ENCODE measurements at regions not wholly inside any gene's neighbourhood (a gene's known extent, or its start where the extent isn't known, plus 50 kb on each side); places are given as distances from the start of the nearest gene placed in this dataset.

DNA sequence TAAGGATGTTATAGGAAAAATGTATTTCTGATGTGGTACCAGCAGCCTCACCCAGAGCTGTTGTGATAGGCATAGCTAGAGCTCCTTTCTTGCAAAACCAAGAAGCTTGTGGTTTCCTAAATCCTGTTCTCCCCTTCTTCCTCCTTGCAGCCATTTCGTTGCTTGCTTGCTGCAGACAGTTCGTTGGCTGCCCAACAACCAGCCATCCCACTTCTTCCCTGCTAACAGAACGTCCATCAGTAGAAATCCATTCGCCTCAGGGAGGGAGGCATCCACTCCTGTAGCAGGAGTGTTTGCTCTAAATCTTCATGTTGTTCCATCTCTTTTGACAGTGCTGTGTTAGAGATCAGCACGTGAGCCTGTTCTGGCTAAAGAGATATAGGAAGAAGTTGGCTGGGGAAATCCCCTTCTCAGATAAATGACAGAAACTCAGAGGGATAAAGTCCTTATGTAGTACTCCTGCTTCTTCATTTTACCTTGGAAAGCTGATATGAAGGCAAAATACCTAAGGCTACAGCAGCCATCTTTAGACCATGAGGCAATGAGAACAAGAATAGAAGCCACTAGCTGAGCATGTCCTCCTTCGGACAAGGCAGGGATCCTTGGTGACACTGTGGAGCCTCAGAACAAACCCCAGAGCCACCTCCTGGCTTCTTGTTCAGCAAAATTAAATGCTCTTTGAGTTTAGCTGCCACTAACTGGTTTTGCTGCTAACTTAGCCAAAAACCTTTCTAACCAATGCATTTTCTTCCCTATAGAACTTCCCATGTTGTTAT, 68.4 kb upstream of the RELL1 start:
- TF ChIP-seq, protein P1, sequence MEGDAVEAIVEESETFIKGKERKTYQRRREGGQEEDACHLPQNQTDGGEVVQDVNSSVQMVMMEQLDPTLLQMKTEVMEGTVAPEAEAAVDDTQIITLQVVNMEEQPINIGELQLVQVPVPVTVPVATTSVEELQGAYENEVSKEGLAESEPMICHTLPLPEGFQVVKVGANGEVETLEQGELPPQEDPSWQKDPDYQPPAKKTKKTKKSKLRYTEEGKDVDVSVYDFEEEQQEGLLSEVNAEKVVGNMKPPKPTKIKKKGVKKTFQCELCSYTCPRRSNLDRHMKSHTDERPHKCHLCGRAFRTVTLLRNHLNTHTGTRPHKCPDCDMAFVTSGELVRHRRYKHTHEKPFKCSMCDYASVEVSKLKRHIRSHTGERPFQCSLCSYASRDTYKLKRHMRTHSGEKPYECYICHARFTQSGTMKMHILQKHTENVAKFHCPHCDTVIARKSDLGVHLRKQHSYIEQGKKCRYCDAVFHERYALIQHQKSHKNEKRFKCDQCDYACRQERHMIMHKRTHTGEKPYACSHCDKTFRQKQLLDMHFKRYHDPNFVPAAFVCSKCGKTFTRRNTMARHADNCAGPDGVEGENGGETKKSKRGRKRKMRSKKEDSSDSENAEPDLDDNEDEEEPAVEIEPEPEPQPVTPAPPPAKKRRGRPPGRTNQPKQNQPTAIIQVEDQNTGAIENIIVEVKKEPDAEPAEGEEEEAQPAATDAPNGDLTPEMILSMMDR (IDR thresholded peaks at IDR 0.05) = no peak
- TF ChIP-seq POLR2A (IDR thresholded peaks at IDR 0.05) = no peak
